ENCODE measurements at regions not wholly inside any gene's neighbourhood (a gene's known extent, or its start where the extent isn't known, plus 50 kb on each side); places are given as distances from the start of the nearest gene placed in this dataset.
"Not testable (repeated sequence)": the region's sequence is repeated elsewhere in the genome, so short reads cannot be mapped to it uniquely, and the experiment has no call there.

- H3K9me3 ChIP-seq (ENCODE audit: low read depth, low read length) = no peaks in the 10 kb centered on the region
- no peaks in the 10 kb centered on the region for H3K36me3 ChIP-seq (ENCODE audit: insufficient read depth, low read length)
- H3K9ac ChIP-seq (ENCODE audit: insufficient read length) = no peak overlapping the region
- H3K4me3 ChIP-seq = no peak overlapping the region
- H3K27ac ChIP-seq = no peak overlapping the region
- DNase-seq (ENCODE audit: low read depth, low spot score) = no peak
- TF ChIP-seq EZH2 (IDR thresholded peaks at IDR 0.05) = no peak
- TF ChIP-seq POLR2AphosphoS5 (IDR thresholded peaks at IDR 0.05; ENCODE audit: borderline replicate concordance, low read depth, low read length) = no peak
- TF ChIP-seq FOXP2 (optimal IDR thresholded peaks at IDR 0.05; ENCODE audit: control extremely low read depth, extremely low read length, insufficient read depth) = no peak
Measured at GRCh38 chrX:23061116-23061515, 61.4 kb downstream of the DDX53 start.

GRCh38 chrX:23062359-23062758 lies 62.6 kb downstream of the DDX53 start:
- Histone ChIP-seq H3K9ac (ENCODE audit: insufficient read length) (no peak overlapping the region), H3K36me3 (ENCODE audit: insufficient read depth, low read length) (no peaks in the 10 kb centered on the region), H3K9me3 (ENCODE audit: low read depth, low read length) (no peaks in the 10 kb centered on the region), H3K27ac (no peak overlapping the region), H3K4me3 (no peak overlapping the region)
- DNase-seq (ENCODE audit: low read depth, low spot score) = no peak
- TF ChIP-seq FOXP2 (optimal IDR thresholded peaks at IDR 0.05; ENCODE audit: control extremely low read depth, extremely low read length, insufficient read depth) = no peak
- TF ChIP-seq EZH2 (IDR thresholded peaks at IDR 0.05) = no peak
- no peak for TF ChIP-seq POLR2AphosphoS5 (IDR thresholded peaks at IDR 0.05; ENCODE audit: borderline replicate concordance, low read depth, low read length)

GRCh38 chrX:23066588-23067281 lies 67.0 kb downstream of the DDX53 start:
- H3K9me3 ChIP-seq (ENCODE audit: low read depth, low read length) = no peaks in the 10 kb centered on the region
- no peak for DNase-seq (ENCODE audit: low read depth, low spot score)
- TF ChIP-seq FOXP2 (optimal IDR thresholded peaks at IDR 0.05; ENCODE audit: control extremely low read depth, extremely low read length, insufficient read depth) = no peak
- TF ChIP-seq EZH2 (IDR thresholded peaks at IDR 0.05) = no peak
- H3K9ac ChIP-seq (ENCODE audit: insufficient read length) = no peak overlapping the region
- H3K4me3 ChIP-seq = no peak overlapping the region
- H3K27ac ChIP-seq = no peak overlapping the region
- H3K36me3 ChIP-seq (ENCODE audit: insufficient read depth, low read length) = no peaks in the 10 kb centered on the region

- H3K4me3 ChIP-seq; H3K36me3 ChIP-seq (ENCODE audit: insufficient read depth, low read length); H3K27ac ChIP-seq; DNase-seq (ENCODE audit: low read depth, low spot score); H3K9me3 ChIP-seq (ENCODE audit: low read depth, low read length); H3K9ac ChIP-seq (ENCODE audit: insufficient read length): not testable (repeated sequence)
Measured at GRCh38 chrX:23075461-23075860, 75.7 kb downstream of the DDX53 start.

- H3K4me3 ChIP-seq = no peak overlapping the region
- H3K27ac ChIP-seq = no peak overlapping the region
- H3K9ac ChIP-seq (ENCODE audit: insufficient read length) = no peak overlapping the region
- H3K36me3 ChIP-seq (ENCODE audit: insufficient read depth, low read length) = no peaks in the 10 kb centered on the region
- TF ChIP-seq EZH2 (IDR thresholded peaks at IDR 0.05) (no peak), POLR2AphosphoS5 (IDR thresholded peaks at IDR 0.05; ENCODE audit: borderline replicate concordance, low read depth, low read length) (no peak), FOXP2 (optimal IDR thresholded peaks at IDR 0.05; ENCODE audit: control extremely low read depth, extremely low read length, insufficient read depth) (no peak)
- H3K9me3 ChIP-seq (ENCODE audit: low read depth, low read length) = no peaks in the 10 kb centered on the region
- no peak for DNase-seq (ENCODE audit: low read depth, low spot score)
Measured at GRCh38 chrX:23079347-23079746, 79.6 kb downstream of the DDX53 start.

- Histone ChIP-seq H3K9me3 (ENCODE audit: low read depth, low read length) (no peaks in the 10 kb centered on the region), H3K27ac (no peak overlapping the region), H3K4me3 (no peak overlapping the region), H3K36me3 (ENCODE audit: insufficient read depth, low read length) (no peaks in the 10 kb centered on the region), H3K9ac (ENCODE audit: insufficient read length) (no peak overlapping the region)
- TF ChIP-seq EZH2 (IDR thresholded peaks at IDR 0.05) (no peak), POLR2AphosphoS5 (IDR thresholded peaks at IDR 0.05; ENCODE audit: borderline replicate concordance, low read depth, low read length) (no peak)
- no peak for DNase-seq (ENCODE audit: low read depth, low spot score)
Measured at GRCh38 chrX:23100826-23101225, 101.1 kb downstream of the DDX53 start.

- no peak overlapping the region for H3K4me3 ChIP-seq
- TF ChIP-seq FOXP2 (optimal IDR thresholded peaks at IDR 0.05; ENCODE audit: control extremely low read depth, extremely low read length, insufficient read depth) = no peak
- TF ChIP-seq POLR2AphosphoS5 (IDR thresholded peaks at IDR 0.05; ENCODE audit: borderline replicate concordance, low read depth, low read length) = no peak
- no peak for TF ChIP-seq EZH2 (IDR thresholded peaks at IDR 0.05)
- DNase-seq (ENCODE audit: low read depth, low spot score) = no peak
Measured at GRCh38 chrX:23103546-23103945, 103.8 kb downstream of the DDX53 start.

GRCh38 chrX:23114241-23114640 lies 114.5 kb downstream of the DDX53 start:
- DNase-seq (ENCODE audit: low read depth, low spot score) = no peak
- TF ChIP-seq EZH2 (IDR thresholded peaks at IDR 0.05) (no peak), POLR2AphosphoS5 (IDR thresholded peaks at IDR 0.05; ENCODE audit: borderline replicate concordance, low read depth, low read length) (no peak)

More at GRCh38 chrX:23103546-23103945, 103.8 kb downstream of the DDX53 start:
- H3K36me3 ChIP-seq (ENCODE audit: insufficient read depth, low read length) = no peaks in the 10 kb centered on the region
- no peak overlapping the region for H3K9ac ChIP-seq (ENCODE audit: insufficient read length)
- H3K9me3 ChIP-seq (ENCODE audit: low read depth, low read length) = no peaks in the 10 kb centered on the region
- H3K27ac ChIP-seq = no peak overlapping the region

GRCh38 chrX:23115651-23116050 lies 115.9 kb downstream of the DDX53 start:
- DNase-seq (ENCODE audit: low read depth, low spot score) = no peak
- H3K9ac ChIP-seq (ENCODE audit: insufficient read length) = no peak overlapping the region
- H3K36me3 ChIP-seq (ENCODE audit: insufficient read depth, low read length) = no peaks in the 10 kb centered on the region
- H3K27ac ChIP-seq = no peak overlapping the region
- TF ChIP-seq POLR2AphosphoS5 (IDR thresholded peaks at IDR 0.05; ENCODE audit: borderline replicate concordance, low read depth, low read length) (no peak), FOXP2 (optimal IDR thresholded peaks at IDR 0.05; ENCODE audit: control extremely low read depth, extremely low read length, insufficient read depth) (no peak), EZH2 (IDR thresholded peaks at IDR 0.05) (no peak)
- H3K4me3 ChIP-seq = no peak overlapping the region
- H3K9me3 ChIP-seq (ENCODE audit: low read depth, low read length) = no peaks in the 10 kb centered on the region

More at GRCh38 chrX:23114241-23114640, 114.5 kb downstream of the DDX53 start:
- Histone ChIP-seq H3K9ac (ENCODE audit: insufficient read length) (no peak overlapping the region), H3K9me3 (ENCODE audit: low read depth, low read length) (no peaks in the 10 kb centered on the region), H3K36me3 (ENCODE audit: insufficient read depth, low read length) (no peaks in the 10 kb centered on the region), H3K4me3 (no peak overlapping the region), H3K27ac (no peak overlapping the region)
